ENCODE measurements at regions not wholly inside any gene's neighbourhood (a gene's known extent, or its start where the extent isn't known, plus 50 kb on each side); places are given as distances from the start of the nearest gene placed in this dataset.

GRCh38 chr18:45171679-45172191, 443.5 kb upstream of the SLC14A2 start:
- Histone ChIP-seq H3K4me3 (replicated peaks in 1 of 3; ENCODE audit: insufficient read depth in 1 of 3, low read depth in 1 of 3, low read length in 3 of 3) (no peak overlapping the region), H3K9ac (replicated peaks; ENCODE audit: extremely low read depth, insufficient read depth, low read length) (no peak overlapping the region), H4K20me1 (replicated peaks; ENCODE audit: control insufficient read depth, extremely low read depth, insufficient read depth, low read length) (no peaks in the 10 kb centered on the region), H3K4me2 (ENCODE audit: insufficient read depth, low read length) (no peak overlapping the region), H3K4me1 (ENCODE audit: control insufficient read depth, extremely low read depth, insufficient read depth, low read length) (no peaks in the 10 kb centered on the region), H3K79me2 (ENCODE audit: control insufficient read depth, insufficient read depth, low read length) (no peaks in the 10 kb centered on the region), H3K9me1 (replicated peaks; ENCODE audit: control insufficient read depth, extremely low read depth, insufficient read depth, low read length) (no peaks in the 10 kb centered on the region), H3K27me3 (ENCODE audit: control insufficient read depth in 2 of 2, insufficient read depth in 2 of 2, low read length in 2 of 2) (no peaks in the 10 kb centered on the region), H3K36me3 (ENCODE audit: control insufficient read depth in 2 of 2, extremely low read depth in 1 of 2, insufficient read depth in 2 of 2, low read length in 2 of 2) (no peaks in the 10 kb centered on the region), H3K9me3 (replicated peaks; ENCODE audit: control insufficient read depth, insufficient read depth, low read length) (no peaks in the 10 kb centered on the region), H2AFZ (ENCODE audit: low read depth, low read length) (no peak overlapping the region), H3K27ac (ENCODE audit: insufficient read depth, low read depth, low read length) (no peak overlapping the region)
- intact Hi-C loops (cut with micrococcal nuclease) (no loop called here), dilution Hi-C loops (cut with MboI; ENCODE audit: extremely low pct_ligation_motif_present, low sequenced_read_pairs) (no loop called here)
- BruUV-seq (replicated peaks): no TSS peak
- DNase-seq (ENCODE audit: low read depth, low spot score) (no peak), FAIRE-seq (no peak)
- ChIA-PET POLR2A (no interaction called here), CTCF (no interaction called here)
- TF ChIP-seq EZH2 (IDR thresholded peaks at IDR 0.05; ENCODE audit: borderline replicate concordance, low read depth, low read length, severe bottlenecking) (no peak), POLR2A (IDR thresholded peaks at IDR 0.05; ENCODE audit: low read depth, low read length) (no peak), GATA2 (IDR thresholded peaks at IDR 0.05; ENCODE audit: insufficient read depth, insufficient read length, low read depth, low read length) (no peak), POLR2AphosphoS5 (IDR thresholded peaks at IDR 0.05; ENCODE audit: insufficient read depth, low read depth, low read length) (no peak), JUN (IDR thresholded peaks at IDR 0.05; ENCODE audit: borderline replicate concordance, insufficient read depth, insufficient read length, low read depth) (no peak), CTCF (IDR thresholded peaks at IDR 0.05; ENCODE audit: extremely low read depth in 1 of 2, insufficient read depth in 1 of 2, low read depth in 1 of 2, low read length in 2 of 2) (no peak), MAX (IDR thresholded peaks at IDR 0.05; ENCODE audit: insufficient read depth, insufficient read length) (no peak), MYC (IDR thresholded peaks at IDR 0.05; ENCODE audit: low read depth, low read length) (no peak), FOS (IDR thresholded peaks at IDR 0.05; ENCODE audit: borderline replicate concordance, insufficient read depth, low read length) (no peak)

Data from endothelial cell of umbilical vein (primary cell).